ENCODE measurements at regions not wholly inside any gene's neighbourhood (a gene's known extent, or its start where the extent isn't known, plus 50 kb on each side); places are given as distances from the start of the nearest gene placed in this dataset.
"Not testable (repeated sequence)": the region's sequence is repeated elsewhere in the genome, so short reads cannot be mapped to it uniquely, and the experiment has no call there.

GRCh38 chr19:27861411-27861975 lies 1351.5 kb downstream of the UQCRFS1 start:
- DNase-seq (ENCODE audit: extremely low spot score in 2 of 2) = peak in 1 of 2 donors; percentile 65
- H3K4me1 ChIP-seq = no peaks in the 10 kb centered on the region
- H3K27ac ChIP-seq = no peak overlapping the region
- H3K36me3 ChIP-seq = no peaks in the 10 kb centered on the region
- H3K9me3 ChIP-seq = peaks cover 5% of the 10 kb centered on the region
- no peak overlapping the region for H3K4me3 ChIP-seq
- no peaks in the 10 kb centered on the region for H3K27me3 ChIP-seq
- TF ChIP-seq, protein P1, sequence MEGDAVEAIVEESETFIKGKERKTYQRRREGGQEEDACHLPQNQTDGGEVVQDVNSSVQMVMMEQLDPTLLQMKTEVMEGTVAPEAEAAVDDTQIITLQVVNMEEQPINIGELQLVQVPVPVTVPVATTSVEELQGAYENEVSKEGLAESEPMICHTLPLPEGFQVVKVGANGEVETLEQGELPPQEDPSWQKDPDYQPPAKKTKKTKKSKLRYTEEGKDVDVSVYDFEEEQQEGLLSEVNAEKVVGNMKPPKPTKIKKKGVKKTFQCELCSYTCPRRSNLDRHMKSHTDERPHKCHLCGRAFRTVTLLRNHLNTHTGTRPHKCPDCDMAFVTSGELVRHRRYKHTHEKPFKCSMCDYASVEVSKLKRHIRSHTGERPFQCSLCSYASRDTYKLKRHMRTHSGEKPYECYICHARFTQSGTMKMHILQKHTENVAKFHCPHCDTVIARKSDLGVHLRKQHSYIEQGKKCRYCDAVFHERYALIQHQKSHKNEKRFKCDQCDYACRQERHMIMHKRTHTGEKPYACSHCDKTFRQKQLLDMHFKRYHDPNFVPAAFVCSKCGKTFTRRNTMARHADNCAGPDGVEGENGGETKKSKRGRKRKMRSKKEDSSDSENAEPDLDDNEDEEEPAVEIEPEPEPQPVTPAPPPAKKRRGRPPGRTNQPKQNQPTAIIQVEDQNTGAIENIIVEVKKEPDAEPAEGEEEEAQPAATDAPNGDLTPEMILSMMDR (IDR thresholded peaks at IDR 0.05) = no peak
- no peak for TF ChIP-seq POLR2A (IDR thresholded peaks at IDR 0.05)
- no peak for TF ChIP-seq POLR2AphosphoS5 (IDR thresholded peaks at IDR 0.05; ENCODE audit: insufficient read depth in 1 of 2, low read depth in 1 of 2)
- intact Hi-C loops (cut with DNase I) = no loop called here

DNA sequence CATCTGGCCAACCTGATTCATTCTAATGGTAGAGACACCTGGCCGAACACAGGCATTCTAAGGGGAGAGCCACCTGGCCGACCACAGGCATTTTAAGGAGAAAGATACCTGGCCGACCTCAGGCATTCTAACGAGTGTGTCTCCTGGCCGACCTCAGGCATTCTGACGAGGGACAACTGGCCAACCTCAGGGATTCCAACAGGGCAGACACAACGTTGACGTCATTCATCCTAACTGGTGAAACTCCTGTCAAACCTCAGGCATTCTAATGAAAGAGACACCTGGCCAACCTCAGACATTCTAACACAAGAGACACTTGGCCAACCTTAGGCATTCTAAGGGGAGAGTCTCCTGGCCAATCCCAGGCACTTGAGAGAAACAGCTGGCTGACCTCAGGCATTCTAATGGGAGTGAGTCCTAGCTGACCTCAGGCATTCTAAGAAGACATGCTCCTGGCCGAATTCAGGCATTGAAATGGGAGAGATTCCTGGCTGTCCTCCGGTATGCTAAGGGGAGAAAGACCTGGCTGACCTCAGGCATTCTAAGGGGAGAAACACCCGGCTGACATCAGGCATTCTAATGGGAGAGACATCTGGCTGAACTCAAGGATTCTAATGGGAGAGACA lies 1352.5 kb downstream of the UQCRFS1 start:
- Histone ChIP-seq H3K4me3 (no peak overlapping the region), H3K9me3 (peaks cover 5% of the 10 kb centered on the region), H3K36me3 (no peaks in the 10 kb centered on the region), H3K27me3 (no peaks in the 10 kb centered on the region), H3K4me1 (no peaks in the 10 kb centered on the region), H3K27ac (no peak overlapping the region)
- TF ChIP-seq POLR2AphosphoS5 (IDR thresholded peaks at IDR 0.05; ENCODE audit: insufficient read depth in 1 of 2, low read depth in 1 of 2) (no peak), POLR2A (IDR thresholded peaks at IDR 0.05) (no peak)
- TF ChIP-seq, protein P1 (IDR thresholded peaks at IDR 0.05) = no peak
- DNase-seq (ENCODE audit: extremely low spot score in 2 of 2) = peak in 1 of 2 donors; percentile 69
- intact Hi-C loops (cut with DNase I) = no loop called here

DNA sequence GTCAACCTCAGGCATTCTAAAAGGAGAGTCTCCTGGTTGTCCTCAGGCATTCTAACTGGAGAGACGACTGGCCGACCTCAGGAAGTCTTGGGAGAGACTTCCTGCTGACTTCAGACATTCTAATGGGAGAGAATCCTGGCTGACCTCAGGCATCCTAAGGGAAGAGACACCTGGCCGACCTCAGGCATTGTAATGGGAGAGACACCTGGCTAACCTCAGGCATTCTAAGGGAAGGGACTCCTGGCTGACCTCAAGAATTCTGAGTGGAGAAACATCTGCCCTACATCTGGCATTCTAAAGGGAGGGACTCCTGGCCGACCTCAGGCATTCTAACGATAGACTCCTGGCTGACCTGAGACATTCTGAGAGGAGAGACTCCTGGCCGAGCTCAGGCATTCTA lies 1353.3 kb downstream of the UQCRFS1 start:
- H3K27me3 ChIP-seq = no peaks in the 10 kb centered on the region
- TF ChIP-seq, protein P1 (IDR thresholded peaks at IDR 0.05) = no peak
- TF ChIP-seq POLR2A (IDR thresholded peaks at IDR 0.05) (no peak), POLR2AphosphoS5 (IDR thresholded peaks at IDR 0.05; ENCODE audit: insufficient read depth in 1 of 2, low read depth in 1 of 2) (no peak)
- no peaks in the 10 kb centered on the region for H3K4me1 ChIP-seq
- H3K27ac ChIP-seq = no peak overlapping the region
- H3K4me3 ChIP-seq = no peak overlapping the region
- H3K9me3 ChIP-seq = peaks cover 5% of the 10 kb centered on the region
- intact Hi-C loops (cut with DNase I) = no loop called here
- peak in 1 of 2 donors; percentile 34 for DNase-seq (ENCODE audit: extremely low spot score in 2 of 2)
- H3K36me3 ChIP-seq = no peaks in the 10 kb centered on the region

DNA sequence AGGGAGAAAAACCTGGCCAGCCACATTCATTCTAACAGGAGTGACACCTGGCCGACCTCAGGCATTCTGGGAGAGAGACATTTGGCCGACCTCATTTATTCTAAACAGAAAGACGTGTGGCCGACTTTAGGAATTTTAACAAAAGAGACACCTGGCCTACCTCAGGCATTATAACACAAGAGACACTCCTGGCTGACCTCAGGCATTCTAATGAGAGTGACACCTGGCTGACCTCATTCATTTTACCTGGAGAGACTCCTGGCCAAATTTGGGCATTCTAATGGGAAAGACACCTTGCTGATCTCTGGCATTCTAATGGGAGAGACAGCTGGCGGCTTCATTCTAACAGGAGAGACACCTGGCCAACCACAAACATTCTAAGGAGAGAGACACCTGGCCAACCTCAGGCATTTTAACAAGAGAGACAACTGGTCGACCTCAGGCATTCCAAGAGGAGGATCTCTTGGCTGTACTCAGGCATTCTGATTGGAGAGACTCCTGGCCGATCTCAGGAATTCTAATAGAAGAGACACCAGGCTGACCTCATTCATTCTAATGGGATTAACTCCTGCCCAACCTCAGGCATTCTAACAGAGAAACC lies 1353.9 kb downstream of the UQCRFS1 start:
- intact Hi-C loops (cut with DNase I) = no loop called here
- H3K9me3 ChIP-seq = peaks cover 5% of the 10 kb centered on the region

GRCh38 chr19:27852931-27853330 lies 1360.0 kb downstream of the UQCRFS1 start:
- DNase-seq (ENCODE audit: extremely low spot score in 2 of 2); H3K36me3 ChIP-seq; H3K4me1 ChIP-seq; intact Hi-C loops (cut with DNase I); H3K27ac ChIP-seq; H3K27me3 ChIP-seq; H3K9me3 ChIP-seq; H3K4me3 ChIP-seq: not testable (repeated sequence)

More for the DNA sequence above, 1353.9 kb downstream of the UQCRFS1 start:
- H3K27ac ChIP-seq = no peak overlapping the region
- DNase-seq (ENCODE audit: extremely low spot score in 2 of 2) = peak in 1 of 2 donors; percentile 69
- H3K4me1 ChIP-seq = no peaks in the 10 kb centered on the region
- TF ChIP-seq POLR2A (IDR thresholded peaks at IDR 0.05) = no peak
- TF ChIP-seq POLR2AphosphoS5 (IDR thresholded peaks at IDR 0.05; ENCODE audit: insufficient read depth in 1 of 2, low read depth in 1 of 2) = no peak
- TF ChIP-seq, protein P1 (IDR thresholded peaks at IDR 0.05) = no peak
- H3K4me3 ChIP-seq = no peak overlapping the region
- H3K36me3 ChIP-seq = no peaks in the 10 kb centered on the region
- H3K27me3 ChIP-seq = no peaks in the 10 kb centered on the region

All from vagina (tissue), 2 donors.